Pancreas (tissue), 10 donors: ENCODE measurements at regions not wholly inside any gene's neighbourhood (a gene's known extent, or its start where the extent isn't known, plus 50 kb on each side); places are given as distances from the start of the nearest gene placed in this dataset.

ENCODE experiments used
- ATAC-seq, 4 donors: fragments of 200-7000 bp; cut with Tn5 transposase; one replicate each; pipeline versions ENCODE4 v1.8.0 to v1.9.1; 2020; ENCODE audit warnings: mild to moderate bottlenecking in 4 of 4, moderate library complexity in 4 of 4
- DNase-seq, 6 donors: peaks; one replicate each; pipeline ENCODE4 v3.0.0-alpha.2; 2020
- FAIRE-seq: peaks from 2 replicates; lab custom pipeline; 2012; peaks lifted over from hg19 to GRCh38; lab: Jason Lieb, UNC
- H3K27ac ChIP-seq, 4 donors: fragments of 200-600 bp; sonication (generic); 1 replicate in 3 of 4; 2 replicates in 1 of 4; pipeline versions ENCODE4 v1.5.0 to v1.8.0; 2020
- H3K27me3 ChIP-seq, 4 donors: fragments of 200-600 bp; one replicate each; pipeline ENCODE4 v1.8.0; 2021
- H3K36me3 ChIP-seq, 3 donors: fragments of 200-600 bp; sonication (generic) in 1 of 3; one replicate each; pipeline versions ENCODE4 v1.5.0 to v1.8.0; 2020 to 2021
- H3K4me1 ChIP-seq, 3 donors: fragments of 200-600 bp; one replicate each; pipeline ENCODE4 v1.8.0; 2021
- H3K4me3 ChIP-seq, 4 donors: fragments of 200-600 bp; sonication (generic) in 2 of 4; one replicate each; pipeline versions ENCODE4 v1.5.0 to v1.8.0; 2020 to 2021
- H3K9me3 ChIP-seq, 4 donors: fragments of 200-600 bp; one replicate each; pipeline ENCODE4 v1.8.0; 2021
- WGBS, 2 donors: extraction: QIAGEN DNeasy Blood & Tissue Kit; methylation state at CpG; one replicate each; pipeline ENCODE4 v1.1.7; 2013; 5-methylcytosine and 5-hydroxymethylcytosine counted together
- intact Hi-C, 3 donors: fragments of 100-400 bp; cut with DNase I; formaldehyde crosslinking; loops; one replicate each; pipeline versions ENCODE4 v1.11.1 to v1.14.2; 2022
- TF ChIP-seq, protein P1 (sequence below), 4 donors: fragments of 200-600 bp; sonication (generic) in 3 of 4; IDR thresholded peaks; one replicate each; pipeline versions ENCODE4 v1.5.0 to v1.8.0; 2021; ENCODE audit warnings: antibody characterized with exemption in 4 of 4
- donor health status: healthy with polysubstance abuse.
- donor health status: DM: no; HTN: no; CAD: no; lungs with moderate emphysema.
- donor health status: DM: no; HTN: no; CAD: no.
- donor health status: control.
- donor health status: control.
- donor health status: Bipolar disorder and iron deficiency.
- donor health status: DM: yes; HTN: yes; CAD: no.
- donor health status: DM: no; HTN: no; CAD: no.
- donor health status: DM: no; HTN: no; CAD: no.
- donor health status: DM: yes; HTN: yes; CAD: no.

DNA sequence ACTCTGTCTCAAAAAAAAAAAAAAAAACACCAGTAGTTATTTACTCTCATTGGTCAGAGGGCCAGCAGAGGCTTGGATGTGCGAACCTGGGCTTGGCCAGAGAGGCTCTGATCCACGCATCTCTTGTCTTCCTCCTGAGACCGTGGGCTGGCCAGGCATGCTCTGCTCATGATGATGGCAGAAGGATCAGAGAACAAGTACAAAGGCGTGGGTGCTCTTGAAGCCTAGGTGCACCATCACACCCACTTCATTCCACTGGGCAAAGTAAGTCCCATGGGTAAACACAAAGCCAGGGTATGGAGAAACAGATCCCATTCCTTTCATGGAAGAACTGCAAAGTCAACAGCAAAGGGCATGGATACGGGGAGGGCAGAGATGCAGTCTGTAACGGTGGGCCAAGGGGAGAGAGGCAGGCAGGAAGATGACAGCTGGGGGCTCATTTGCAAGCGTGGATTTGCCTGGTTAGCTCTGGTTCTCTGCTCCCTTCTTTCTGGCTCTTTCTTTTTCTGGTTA lies 128.2 kb upstream of the SDK1 start:
- Histone ChIP-seq H3K27ac (no peak overlapping the region), H3K27me3 (no peaks in the 10 kb centered on the region), H3K4me3 (no peak overlapping the region), H3K36me3 (no peaks in the 10 kb centered on the region), H3K4me1 (peaks cover 0 to 4% (median 0%) of the 10 kb centered on the region in 3 donors), H3K9me3 (no peaks in the 10 kb centered on the region)
- no peak for FAIRE-seq
- 96 to 99% methylated on average over 7 of the region's 7 CpGs for WGBS, 2 donors
- no peak for DNase-seq
- intact Hi-C loops = no loop called here
- TF ChIP-seq, protein P1, sequence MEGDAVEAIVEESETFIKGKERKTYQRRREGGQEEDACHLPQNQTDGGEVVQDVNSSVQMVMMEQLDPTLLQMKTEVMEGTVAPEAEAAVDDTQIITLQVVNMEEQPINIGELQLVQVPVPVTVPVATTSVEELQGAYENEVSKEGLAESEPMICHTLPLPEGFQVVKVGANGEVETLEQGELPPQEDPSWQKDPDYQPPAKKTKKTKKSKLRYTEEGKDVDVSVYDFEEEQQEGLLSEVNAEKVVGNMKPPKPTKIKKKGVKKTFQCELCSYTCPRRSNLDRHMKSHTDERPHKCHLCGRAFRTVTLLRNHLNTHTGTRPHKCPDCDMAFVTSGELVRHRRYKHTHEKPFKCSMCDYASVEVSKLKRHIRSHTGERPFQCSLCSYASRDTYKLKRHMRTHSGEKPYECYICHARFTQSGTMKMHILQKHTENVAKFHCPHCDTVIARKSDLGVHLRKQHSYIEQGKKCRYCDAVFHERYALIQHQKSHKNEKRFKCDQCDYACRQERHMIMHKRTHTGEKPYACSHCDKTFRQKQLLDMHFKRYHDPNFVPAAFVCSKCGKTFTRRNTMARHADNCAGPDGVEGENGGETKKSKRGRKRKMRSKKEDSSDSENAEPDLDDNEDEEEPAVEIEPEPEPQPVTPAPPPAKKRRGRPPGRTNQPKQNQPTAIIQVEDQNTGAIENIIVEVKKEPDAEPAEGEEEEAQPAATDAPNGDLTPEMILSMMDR (IDR thresholded peaks at IDR 0.05) = no peak
- ATAC-seq = no peak

DNA sequence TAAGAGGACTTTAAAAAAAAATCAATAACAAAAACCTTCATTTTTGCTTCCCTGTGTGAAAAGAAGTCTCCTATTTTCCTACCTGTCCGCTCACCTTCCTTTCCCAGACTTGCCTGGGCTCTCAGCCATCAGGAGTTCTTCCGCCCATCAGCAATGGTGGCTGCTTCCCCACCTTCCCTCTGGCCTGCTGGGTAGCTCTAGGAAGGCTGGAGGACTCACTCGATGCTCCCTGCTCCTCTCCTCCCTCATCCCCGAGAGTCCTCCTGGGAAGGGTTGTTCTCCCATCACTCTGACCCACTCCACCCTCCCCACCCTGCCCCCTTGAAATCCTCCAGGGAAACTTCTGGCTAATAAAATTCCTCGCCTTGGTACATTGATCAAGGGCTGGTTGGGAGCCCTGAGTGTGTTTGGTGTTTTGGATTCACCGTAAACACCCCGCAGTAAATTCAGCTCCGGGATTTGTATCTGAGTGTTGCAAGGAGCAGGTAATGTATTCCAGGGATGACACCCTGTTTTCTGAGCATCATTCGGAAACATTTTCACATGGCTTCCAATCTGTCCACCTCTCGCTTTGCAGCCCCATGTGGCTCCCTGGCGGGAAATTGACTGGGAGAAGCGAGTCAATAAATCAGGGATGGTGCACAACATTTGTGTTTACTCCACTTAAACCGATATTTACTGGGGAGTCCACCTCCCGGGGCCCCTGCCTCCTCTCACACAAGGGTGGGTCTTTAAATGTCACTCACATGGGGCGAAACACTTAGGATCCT lies 126.4 kb upstream of the SDK1 start:
- H3K9me3 ChIP-seq = no peaks in the 10 kb centered on the region
- FAIRE-seq = no peak
- no peak for ATAC-seq
- H3K4me1 ChIP-seq = peaks cover 0 to 4% (median 0%) of the 10 kb centered on the region in 3 donors
- TF ChIP-seq, protein P1 (IDR thresholded peaks at IDR 0.05) = no peak
- intact Hi-C loops = no loop called here
- no peak overlapping the region for H3K4me3 ChIP-seq
- no peaks in the 10 kb centered on the region for H3K27me3 ChIP-seq
- H3K36me3 ChIP-seq = no peaks in the 10 kb centered on the region
- 87 to 89% methylated on average over 15 of the region's 15 CpGs for WGBS, 2 donors
- DNase-seq = no peak
- H3K27ac ChIP-seq = no peak overlapping the region

DNA sequence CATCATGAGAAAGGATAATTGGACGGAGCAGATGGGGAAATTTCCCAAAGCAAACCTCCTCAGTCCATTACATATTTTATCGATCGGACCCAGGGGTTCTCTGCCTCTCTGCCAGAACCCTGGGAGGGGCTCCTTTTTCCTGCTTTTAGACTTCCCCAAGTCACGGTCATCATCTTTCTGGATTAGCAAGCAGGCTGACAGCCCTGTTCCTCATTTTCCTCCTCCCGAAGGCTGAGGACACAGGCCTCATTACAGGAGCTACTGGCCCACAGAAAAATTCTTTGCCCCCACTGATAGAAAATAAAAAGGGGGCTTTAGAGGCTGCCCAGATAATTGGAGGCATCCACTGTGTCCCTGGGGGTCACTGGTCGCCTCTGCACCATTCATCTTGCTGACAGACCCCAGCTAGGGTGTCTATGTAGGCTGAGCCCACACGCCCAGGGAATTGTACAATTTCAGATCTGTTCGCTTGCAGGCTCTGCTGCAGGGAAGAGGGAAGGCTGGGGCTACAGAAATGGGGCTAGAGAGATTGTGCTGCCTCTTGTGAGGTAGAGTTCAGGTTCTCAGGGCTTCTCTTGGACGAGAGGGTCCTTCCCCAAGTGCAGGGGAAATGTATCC lies 125.7 kb upstream of the SDK1 start:
- ATAC-seq = no peak
- TF ChIP-seq, protein P1 (IDR thresholded peaks at IDR 0.05) = no peak
- Histone ChIP-seq H3K27me3 (no peaks in the 10 kb centered on the region), H3K9me3 (no peaks in the 10 kb centered on the region), H3K36me3 (no peaks in the 10 kb centered on the region), H3K27ac (peak overlapping the region in 1 of 4 donors; percentile 19), H3K4me1 (peaks cover 0 to 4% (median 0%) of the 10 kb centered on the region in 3 donors), H3K4me3 (no peak overlapping the region)
- DNase-seq = no peak
- WGBS, 2 donors = 82 to 83% methylated on average over 9 of the region's 9 CpGs
- FAIRE-seq = no peak
- intact Hi-C loops = no loop called here

DNA sequence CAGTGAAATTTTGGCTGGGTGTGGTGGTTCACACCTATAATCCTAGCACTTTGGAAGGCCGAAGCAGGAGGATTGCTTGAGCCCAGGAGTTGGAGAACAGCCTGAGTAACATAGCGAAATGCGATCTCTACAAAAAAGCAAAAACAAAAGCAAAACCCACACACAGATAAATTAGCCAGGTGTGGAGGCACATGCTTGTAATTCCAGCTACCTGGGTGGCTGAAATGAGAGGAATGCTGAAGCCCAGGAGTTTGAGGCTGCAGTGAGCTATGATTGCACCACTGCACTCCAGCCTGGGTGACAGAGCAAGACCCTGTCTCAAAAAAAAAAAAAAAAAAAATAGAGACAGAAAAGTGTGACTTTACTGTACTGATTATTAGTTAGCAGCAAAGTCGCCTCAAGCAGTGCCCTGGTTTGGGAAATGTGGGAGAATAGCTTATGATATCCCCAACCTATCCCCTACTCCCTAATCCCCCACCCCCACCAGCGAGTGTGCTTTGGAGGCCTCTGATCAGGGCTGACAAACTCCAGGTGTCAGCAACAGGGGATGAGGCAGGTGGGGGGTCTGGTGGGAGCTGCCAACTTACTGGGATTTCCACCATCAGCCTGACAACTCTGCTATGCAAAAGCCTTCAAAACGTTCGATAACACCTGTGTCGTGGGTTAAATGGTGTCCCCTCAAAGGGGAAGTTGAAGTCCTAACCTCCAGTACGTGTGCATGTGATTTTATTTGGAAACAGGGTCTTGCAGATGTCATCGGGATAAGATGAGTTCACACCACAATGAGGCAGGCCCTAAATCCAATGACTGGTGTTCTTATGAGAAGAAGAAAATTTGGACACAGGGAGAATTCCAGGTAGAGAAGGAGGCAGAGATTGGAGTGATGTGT lies 124.7 kb upstream of the SDK1 start:
- intact Hi-C loops = no loop called here
- TF ChIP-seq, protein P1 (IDR thresholded peaks at IDR 0.05) = no peak
- 73 to 77% methylated on average over 10 of the region's 10 CpGs for WGBS, 2 donors
- Histone ChIP-seq H3K4me1 (peaks cover 0 to 4% (median 0%) of the 10 kb centered on the region in 3 donors), H3K27ac (no peak overlapping the region), H3K36me3 (no peaks in the 10 kb centered on the region), H3K9me3 (no peaks in the 10 kb centered on the region), H3K27me3 (no peaks in the 10 kb centered on the region), H3K4me3 (no peak overlapping the region)
- DNase-seq (no peak), FAIRE-seq (no peak), ATAC-seq (peak in 1 of 4 donors; percentile 19)
